ENCODE measurements at regions not wholly inside any gene's neighbourhood (a gene's known extent, or its start where the extent isn't known, plus 50 kb on each side); places are given as distances from the start of the nearest gene placed in this dataset.

DNA sequence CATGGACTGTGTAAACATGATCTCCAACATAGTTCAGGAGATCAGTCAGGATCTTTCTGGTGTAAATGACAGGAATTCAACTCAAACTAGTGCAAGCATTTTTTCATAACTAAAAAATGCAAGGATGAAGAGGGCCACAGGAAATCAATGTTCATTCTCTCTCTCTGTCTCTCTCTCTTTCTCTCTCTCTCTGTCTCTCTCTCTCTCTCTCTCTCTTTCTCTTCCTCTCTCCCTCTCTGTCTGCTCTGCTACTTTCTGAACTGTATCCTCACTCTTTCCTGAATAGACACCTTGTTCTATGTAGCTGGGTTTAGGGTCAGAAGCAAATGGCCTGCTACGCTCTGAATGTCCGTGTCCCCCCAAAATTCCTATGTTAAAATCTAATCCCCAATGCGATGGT lies 240.9 kb upstream of the UBE2E2 start:
- TF ChIP-seq, protein P1, sequence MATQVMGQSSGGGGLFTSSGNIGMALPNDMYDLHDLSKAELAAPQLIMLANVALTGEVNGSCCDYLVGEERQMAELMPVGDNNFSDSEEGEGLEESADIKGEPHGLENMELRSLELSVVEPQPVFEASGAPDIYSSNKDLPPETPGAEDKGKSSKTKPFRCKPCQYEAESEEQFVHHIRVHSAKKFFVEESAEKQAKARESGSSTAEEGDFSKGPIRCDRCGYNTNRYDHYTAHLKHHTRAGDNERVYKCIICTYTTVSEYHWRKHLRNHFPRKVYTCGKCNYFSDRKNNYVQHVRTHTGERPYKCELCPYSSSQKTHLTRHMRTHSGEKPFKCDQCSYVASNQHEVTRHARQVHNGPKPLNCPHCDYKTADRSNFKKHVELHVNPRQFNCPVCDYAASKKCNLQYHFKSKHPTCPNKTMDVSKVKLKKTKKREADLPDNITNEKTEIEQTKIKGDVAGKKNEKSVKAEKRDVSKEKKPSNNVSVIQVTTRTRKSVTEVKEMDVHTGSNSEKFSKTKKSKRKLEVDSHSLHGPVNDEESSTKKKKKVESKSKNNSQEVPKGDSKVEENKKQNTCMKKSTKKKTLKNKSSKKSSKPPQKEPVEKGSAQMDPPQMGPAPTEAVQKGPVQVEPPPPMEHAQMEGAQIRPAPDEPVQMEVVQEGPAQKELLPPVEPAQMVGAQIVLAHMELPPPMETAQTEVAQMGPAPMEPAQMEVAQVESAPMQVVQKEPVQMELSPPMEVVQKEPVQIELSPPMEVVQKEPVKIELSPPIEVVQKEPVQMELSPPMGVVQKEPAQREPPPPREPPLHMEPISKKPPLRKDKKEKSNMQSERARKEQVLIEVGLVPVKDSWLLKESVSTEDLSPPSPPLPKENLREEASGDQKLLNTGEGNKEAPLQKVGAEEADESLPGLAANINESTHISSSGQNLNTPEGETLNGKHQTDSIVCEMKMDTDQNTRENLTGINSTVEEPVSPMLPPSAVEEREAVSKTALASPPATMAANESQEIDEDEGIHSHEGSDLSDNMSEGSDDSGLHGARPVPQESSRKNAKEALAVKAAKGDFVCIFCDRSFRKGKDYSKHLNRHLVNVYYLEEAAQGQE (IDR thresholded peaks at IDR 0.05; ENCODE audit: insufficient read depth in 1 of 2, low read depth in 2 of 2, low read length in 2 of 2) = no peak
- TF ChIP-seq SIN3A (IDR thresholded peaks at IDR 0.05; ENCODE audit: borderline replicate concordance, insufficient read depth, low read length) (no peak), POLR2AphosphoS5 (IDR thresholded peaks at IDR 0.05; ENCODE audit: low read depth, low read length) (no peak), FOXP2 (optimal IDR thresholded peaks at IDR 0.05; ENCODE audit: borderline replicate concordance, extremely low read depth, extremely low read length, insufficient read depth) (no peak), TAF1 (IDR thresholded peaks at IDR 0.05; ENCODE audit: borderline replicate concordance, insufficient read depth, low read length) (no peak)

DNA sequence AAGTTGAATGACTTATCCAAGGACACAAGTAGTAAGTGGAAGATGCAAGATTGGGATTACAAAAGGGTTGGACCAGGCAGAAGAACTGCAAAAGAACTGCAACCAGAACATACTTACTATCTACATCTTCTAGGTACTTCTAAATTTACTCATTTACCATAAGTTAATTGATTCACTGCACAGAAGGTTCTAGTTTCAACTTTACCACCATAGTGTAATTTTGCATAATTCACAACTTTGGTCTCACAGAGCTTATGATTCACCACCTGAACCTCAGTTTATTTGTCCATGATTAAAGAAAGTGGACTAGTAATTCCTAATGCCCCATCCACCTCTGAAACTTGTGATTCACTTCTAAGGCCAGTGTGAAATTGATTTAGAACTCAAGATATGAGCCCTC lies 236.8 kb upstream of the UBE2E2 start:
- no peak for TF ChIP-seq POLR2AphosphoS5 (IDR thresholded peaks at IDR 0.05; ENCODE audit: low read depth, low read length)
- no peak for TF ChIP-seq TAF1 (IDR thresholded peaks at IDR 0.05; ENCODE audit: borderline replicate concordance, insufficient read depth, low read length)

DNA sequence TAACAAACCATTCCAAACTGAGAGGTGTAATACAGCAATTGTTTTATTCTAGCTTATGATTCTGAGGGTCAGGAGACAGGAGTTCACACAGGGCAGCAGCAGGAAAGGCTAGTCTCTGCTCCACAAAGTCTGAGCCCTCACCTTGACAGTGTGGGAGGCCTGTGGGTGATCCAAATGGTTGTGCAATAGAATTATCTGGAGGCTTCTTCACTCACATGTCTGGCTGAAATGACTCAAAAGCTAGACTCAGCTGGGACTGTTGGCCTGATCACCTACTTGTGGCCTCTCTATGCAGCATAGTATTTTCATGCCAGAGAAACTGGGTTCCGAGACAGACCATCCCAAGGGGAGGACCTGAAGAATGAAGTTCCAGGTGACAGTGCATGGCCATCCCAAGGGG lies 233.9 kb upstream of the UBE2E2 start:
- TF ChIP-seq SIN3A (IDR thresholded peaks at IDR 0.05; ENCODE audit: borderline replicate concordance, insufficient read depth, low read length) = no peak
- TF ChIP-seq, protein P1 (IDR thresholded peaks at IDR 0.05; ENCODE audit: insufficient read depth in 1 of 2, low read depth in 2 of 2, low read length in 2 of 2) = no peak
- TF ChIP-seq TAF1 (IDR thresholded peaks at IDR 0.05; ENCODE audit: borderline replicate concordance, insufficient read depth, low read length) = no peak
- no peak for TF ChIP-seq POLR2AphosphoS5 (IDR thresholded peaks at IDR 0.05; ENCODE audit: low read depth, low read length)
- no peak for TF ChIP-seq FOXP2 (optimal IDR thresholded peaks at IDR 0.05; ENCODE audit: borderline replicate concordance, extremely low read depth, extremely low read length, insufficient read depth)

DNA sequence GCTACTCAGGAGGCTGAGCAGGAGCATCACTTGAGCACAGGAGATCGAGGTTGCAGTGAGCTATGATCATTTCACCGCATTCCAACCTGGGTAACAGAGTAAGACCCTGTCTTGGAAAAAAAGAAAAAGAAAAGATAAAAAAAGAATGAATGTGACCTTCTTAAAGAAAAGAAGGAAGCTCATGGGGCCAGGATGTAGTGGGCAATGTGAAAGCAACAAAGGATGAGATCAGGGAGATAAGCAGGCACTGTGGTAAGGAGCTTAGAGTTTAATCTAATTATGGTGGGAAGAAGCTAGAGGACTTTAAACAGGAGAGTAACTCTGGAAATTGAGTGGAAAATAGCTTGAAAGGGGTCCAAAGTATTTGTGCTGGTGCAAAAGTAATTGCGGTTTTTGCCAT lies 231.6 kb upstream of the UBE2E2 start:
- TF ChIP-seq, protein P1 (IDR thresholded peaks at IDR 0.05; ENCODE audit: insufficient read depth in 1 of 2, low read depth in 2 of 2, low read length in 2 of 2) = no peak
- no peak for TF ChIP-seq POLR2AphosphoS5 (IDR thresholded peaks at IDR 0.05; ENCODE audit: low read depth, low read length)
- no peak for TF ChIP-seq FOXP2 (optimal IDR thresholded peaks at IDR 0.05; ENCODE audit: borderline replicate concordance, extremely low read depth, extremely low read length, insufficient read depth)
- no peak for TF ChIP-seq SIN3A (IDR thresholded peaks at IDR 0.05; ENCODE audit: borderline replicate concordance, insufficient read depth, low read length)
- TF ChIP-seq TAF1 (IDR thresholded peaks at IDR 0.05; ENCODE audit: borderline replicate concordance, insufficient read depth, low read length) = no peak

DNA sequence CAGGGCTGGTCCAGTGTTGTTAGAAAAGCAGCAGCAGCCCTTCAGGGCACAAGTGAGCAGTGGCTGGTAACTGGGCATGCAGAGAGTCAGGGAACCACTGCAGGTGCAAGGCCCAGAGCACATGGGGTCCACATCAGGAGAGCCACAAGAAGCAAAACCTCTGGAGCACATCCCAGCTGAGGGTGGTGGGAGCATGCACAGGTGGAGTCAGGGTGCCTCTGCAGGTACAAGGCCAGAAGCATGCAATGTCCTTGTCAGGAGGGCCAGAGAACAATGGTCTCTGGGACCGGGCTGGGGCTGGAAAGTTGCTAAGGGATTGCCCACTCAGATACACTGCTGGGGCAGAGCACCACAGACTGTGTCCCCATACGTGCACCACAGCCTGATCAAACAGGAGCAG lies 226.1 kb upstream of the UBE2E2 start:
- TF ChIP-seq TAF1 (IDR thresholded peaks at IDR 0.05; ENCODE audit: borderline replicate concordance, insufficient read depth, low read length) = no peak
- TF ChIP-seq, protein P1 (IDR thresholded peaks at IDR 0.05; ENCODE audit: insufficient read depth in 1 of 2, low read depth in 2 of 2, low read length in 2 of 2) = no peak
- TF ChIP-seq SIN3A (IDR thresholded peaks at IDR 0.05; ENCODE audit: borderline replicate concordance, insufficient read depth, low read length) = no peak
- no peak for TF ChIP-seq FOXP2 (optimal IDR thresholded peaks at IDR 0.05; ENCODE audit: borderline replicate concordance, extremely low read depth, extremely low read length, insufficient read depth)
- no peak for TF ChIP-seq POLR2AphosphoS5 (IDR thresholded peaks at IDR 0.05; ENCODE audit: low read depth, low read length)
